ENCODE measurements at regions not wholly inside any gene's neighbourhood (a gene's known extent, or its start where the extent isn't known, plus 50 kb on each side); places are given as distances from the start of the nearest gene placed in this dataset.

DNA sequence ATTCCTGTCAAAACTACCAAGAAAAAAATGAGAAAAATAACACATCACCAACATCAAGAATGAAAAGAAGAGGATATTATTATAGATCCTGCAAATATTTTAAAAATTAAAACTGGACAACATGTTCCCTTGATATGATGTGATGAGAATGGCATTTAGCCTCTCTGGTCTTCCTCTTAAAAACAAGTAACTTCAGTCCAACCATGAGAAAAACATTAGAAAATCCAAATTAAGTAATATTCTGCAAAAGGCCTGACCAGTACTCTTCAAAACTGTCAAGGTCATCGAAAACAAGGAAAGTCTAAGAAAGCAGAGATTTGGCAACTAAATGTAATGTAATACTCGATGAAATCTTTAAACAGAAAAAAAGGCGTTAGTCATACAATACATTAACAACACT lies 167.1 kb upstream of the SNX2 start:
- TF ChIP-seq POLR2AphosphoS5 (IDR thresholded peaks at IDR 0.05) (no peak), EZH2 (IDR thresholded peaks at IDR 0.05; ENCODE audit: borderline replicate concordance, insufficient read depth, low read length, poor library complexity, severe bottlenecking) (no peak), SMC3 (conservative IDR thresholded peaks at IDR 0.05; ENCODE audit: poor library complexity) (no peak), TAF1 (IDR thresholded peaks at IDR 0.05; ENCODE audit: low read depth) (no peak)
- Histone ChIP-seq H2AFZ (ENCODE audit: low read depth, low read length) (no peak overlapping the region), H3K36me3 (ENCODE audit: insufficient read depth, low read length) (no peaks in the 10 kb centered on the region), H4K20me1 (ENCODE audit: insufficient read depth) (no peaks in the 10 kb centered on the region), H3K9ac (ENCODE audit: low read length) (no peak overlapping the region), H3F3A (ENCODE audit: insufficient read depth, low read length, poor library complexity, severe bottlenecking) (no peaks in the 10 kb centered on the region), H3K9me3 (ENCODE audit: low read length) (no peaks in the 10 kb centered on the region), H3K27ac (ENCODE audit: low read length) (no peak overlapping the region), H3K4me3 (ENCODE audit: low read length) (no peak overlapping the region), H3K4me2 (ENCODE audit: low read length) (no peak overlapping the region), H3K9me2 (ENCODE audit: insufficient read depth, low read length) (no peaks in the 10 kb centered on the region), H3K27me3 (ENCODE audit: insufficient read depth, low read depth, low read length) (no peaks in the 10 kb centered on the region), H3K79me2 (replicated peaks; ENCODE audit: insufficient read depth, low read length) (no peaks in the 10 kb centered on the region)

DNA sequence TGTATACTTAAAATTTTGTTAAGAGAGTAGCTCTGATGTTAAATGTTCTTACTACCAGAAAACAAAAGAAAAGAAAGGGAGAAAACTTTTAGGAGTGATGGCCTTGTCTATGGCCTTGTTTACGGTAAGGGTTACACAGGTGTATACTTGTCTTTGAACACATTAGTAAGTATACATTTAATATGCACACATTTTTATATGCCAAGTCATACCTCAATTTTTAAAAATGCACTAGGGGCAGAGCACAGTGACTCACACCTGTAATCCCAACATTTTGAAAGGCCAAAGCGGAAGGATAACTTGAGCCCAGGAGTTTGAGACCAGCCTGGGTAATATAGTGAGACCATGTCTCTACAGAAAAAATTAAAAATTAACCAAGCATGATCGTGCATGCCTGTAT lies 166.7 kb upstream of the SNX2 start:
- H3K79me2 ChIP-seq (replicated peaks; ENCODE audit: insufficient read depth, low read length), result no peaks in the 10 kb centered on the region
- no peak overlapping the region for H2AFZ ChIP-seq (ENCODE audit: low read depth, low read length)
- no peaks in the 10 kb centered on the region for H3K27me3 ChIP-seq (ENCODE audit: insufficient read depth, low read depth, low read length)
- H3K9me3 ChIP-seq (ENCODE audit: low read length), result no peaks in the 10 kb centered on the region
- no peaks in the 10 kb centered on the region for H4K20me1 ChIP-seq (ENCODE audit: insufficient read depth)
- H3F3A ChIP-seq (ENCODE audit: insufficient read depth, low read length, poor library complexity, severe bottlenecking), result no peaks in the 10 kb centered on the region
- H3K36me3 ChIP-seq (ENCODE audit: insufficient read depth, low read length), result no peaks in the 10 kb centered on the region
- no peak overlapping the region for H3K4me3 ChIP-seq (ENCODE audit: low read length)
- TF ChIP-seq EZH2 (IDR thresholded peaks at IDR 0.05; ENCODE audit: borderline replicate concordance, insufficient read depth, low read length, poor library complexity, severe bottlenecking) (no peak), EP300 (conservative IDR thresholded peaks at IDR 0.05; ENCODE audit: poor library complexity, severe bottlenecking) (no peak), POLR2AphosphoS5 (IDR thresholded peaks at IDR 0.05) (no peak), RAD21 (conservative IDR thresholded peaks at IDR 0.05) (no peak), SMC3 (conservative IDR thresholded peaks at IDR 0.05; ENCODE audit: poor library complexity) (no peak), TAF1 (IDR thresholded peaks at IDR 0.05; ENCODE audit: low read depth) (no peak)
- H3K4me2 ChIP-seq (ENCODE audit: low read length), result no peak overlapping the region
- H3K9ac ChIP-seq (ENCODE audit: low read length), result no peak overlapping the region
- no peaks in the 10 kb centered on the region for H3K9me2 ChIP-seq (ENCODE audit: insufficient read depth, low read length)
- no peak overlapping the region for H3K27ac ChIP-seq (ENCODE audit: low read length)

DNA sequence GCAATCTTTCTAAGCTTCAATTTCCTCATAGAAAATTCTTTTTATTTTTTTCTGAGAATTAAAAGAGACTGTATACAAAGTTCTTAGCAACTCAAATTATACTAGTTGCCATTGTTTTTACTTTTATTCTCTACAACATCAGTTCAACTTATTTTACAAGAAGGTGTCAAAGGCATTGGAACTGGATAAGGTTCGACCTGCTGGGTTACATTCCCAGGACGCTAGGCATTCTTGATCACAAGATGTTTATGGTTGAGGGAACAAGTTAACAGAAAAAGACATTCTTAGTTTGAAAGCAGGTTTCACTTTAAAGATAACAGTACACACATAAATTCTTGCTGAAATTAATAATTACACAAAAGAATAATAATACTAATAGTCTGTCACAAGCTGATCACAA lies 163.5 kb upstream of the SNX2 start:
- no peaks in the 10 kb centered on the region for H3K36me3 ChIP-seq (ENCODE audit: insufficient read depth, low read length)
- H3F3A ChIP-seq (ENCODE audit: insufficient read depth, low read length, poor library complexity, severe bottlenecking), result no peaks in the 10 kb centered on the region
- no peak overlapping the region for H3K9ac ChIP-seq (ENCODE audit: low read length)
- no peak overlapping the region for H3K27ac ChIP-seq (ENCODE audit: low read length)
- no peak overlapping the region for H3K4me2 ChIP-seq (ENCODE audit: low read length)
- H3K4me3 ChIP-seq (ENCODE audit: low read length), result no peak overlapping the region
- no peaks in the 10 kb centered on the region for H3K9me3 ChIP-seq (ENCODE audit: low read length)
- H2AFZ ChIP-seq (ENCODE audit: low read depth, low read length), result no peak overlapping the region
- H4K20me1 ChIP-seq (ENCODE audit: insufficient read depth), result no peaks in the 10 kb centered on the region
- no peaks in the 10 kb centered on the region for H3K79me2 ChIP-seq (replicated peaks; ENCODE audit: insufficient read depth, low read length)
- H3K27me3 ChIP-seq (ENCODE audit: insufficient read depth, low read depth, low read length), result no peaks in the 10 kb centered on the region
- no peak for TF ChIP-seq EP300 (conservative IDR thresholded peaks at IDR 0.05; ENCODE audit: poor library complexity, severe bottlenecking)
- no peak for TF ChIP-seq EZH2 (IDR thresholded peaks at IDR 0.05; ENCODE audit: borderline replicate concordance, insufficient read depth, low read length, poor library complexity, severe bottlenecking)
- no peak for TF ChIP-seq TAF1 (IDR thresholded peaks at IDR 0.05; ENCODE audit: low read depth)
- TF ChIP-seq MXI1 (conservative IDR thresholded peaks at IDR 0.05; ENCODE audit: poor library complexity, severe bottlenecking), result no peak
- TF ChIP-seq SMC3 (conservative IDR thresholded peaks at IDR 0.05; ENCODE audit: poor library complexity), result no peak
- no peak for TF ChIP-seq RAD21 (conservative IDR thresholded peaks at IDR 0.05)
- TF ChIP-seq POLR2AphosphoS5 (IDR thresholded peaks at IDR 0.05), result no peak
- TF ChIP-seq, protein P1, sequence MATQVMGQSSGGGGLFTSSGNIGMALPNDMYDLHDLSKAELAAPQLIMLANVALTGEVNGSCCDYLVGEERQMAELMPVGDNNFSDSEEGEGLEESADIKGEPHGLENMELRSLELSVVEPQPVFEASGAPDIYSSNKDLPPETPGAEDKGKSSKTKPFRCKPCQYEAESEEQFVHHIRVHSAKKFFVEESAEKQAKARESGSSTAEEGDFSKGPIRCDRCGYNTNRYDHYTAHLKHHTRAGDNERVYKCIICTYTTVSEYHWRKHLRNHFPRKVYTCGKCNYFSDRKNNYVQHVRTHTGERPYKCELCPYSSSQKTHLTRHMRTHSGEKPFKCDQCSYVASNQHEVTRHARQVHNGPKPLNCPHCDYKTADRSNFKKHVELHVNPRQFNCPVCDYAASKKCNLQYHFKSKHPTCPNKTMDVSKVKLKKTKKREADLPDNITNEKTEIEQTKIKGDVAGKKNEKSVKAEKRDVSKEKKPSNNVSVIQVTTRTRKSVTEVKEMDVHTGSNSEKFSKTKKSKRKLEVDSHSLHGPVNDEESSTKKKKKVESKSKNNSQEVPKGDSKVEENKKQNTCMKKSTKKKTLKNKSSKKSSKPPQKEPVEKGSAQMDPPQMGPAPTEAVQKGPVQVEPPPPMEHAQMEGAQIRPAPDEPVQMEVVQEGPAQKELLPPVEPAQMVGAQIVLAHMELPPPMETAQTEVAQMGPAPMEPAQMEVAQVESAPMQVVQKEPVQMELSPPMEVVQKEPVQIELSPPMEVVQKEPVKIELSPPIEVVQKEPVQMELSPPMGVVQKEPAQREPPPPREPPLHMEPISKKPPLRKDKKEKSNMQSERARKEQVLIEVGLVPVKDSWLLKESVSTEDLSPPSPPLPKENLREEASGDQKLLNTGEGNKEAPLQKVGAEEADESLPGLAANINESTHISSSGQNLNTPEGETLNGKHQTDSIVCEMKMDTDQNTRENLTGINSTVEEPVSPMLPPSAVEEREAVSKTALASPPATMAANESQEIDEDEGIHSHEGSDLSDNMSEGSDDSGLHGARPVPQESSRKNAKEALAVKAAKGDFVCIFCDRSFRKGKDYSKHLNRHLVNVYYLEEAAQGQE (IDR thresholded peaks at IDR 0.05; ENCODE audit: borderline replicate concordance), result no peak
- TF ChIP-seq, protein P2, sequence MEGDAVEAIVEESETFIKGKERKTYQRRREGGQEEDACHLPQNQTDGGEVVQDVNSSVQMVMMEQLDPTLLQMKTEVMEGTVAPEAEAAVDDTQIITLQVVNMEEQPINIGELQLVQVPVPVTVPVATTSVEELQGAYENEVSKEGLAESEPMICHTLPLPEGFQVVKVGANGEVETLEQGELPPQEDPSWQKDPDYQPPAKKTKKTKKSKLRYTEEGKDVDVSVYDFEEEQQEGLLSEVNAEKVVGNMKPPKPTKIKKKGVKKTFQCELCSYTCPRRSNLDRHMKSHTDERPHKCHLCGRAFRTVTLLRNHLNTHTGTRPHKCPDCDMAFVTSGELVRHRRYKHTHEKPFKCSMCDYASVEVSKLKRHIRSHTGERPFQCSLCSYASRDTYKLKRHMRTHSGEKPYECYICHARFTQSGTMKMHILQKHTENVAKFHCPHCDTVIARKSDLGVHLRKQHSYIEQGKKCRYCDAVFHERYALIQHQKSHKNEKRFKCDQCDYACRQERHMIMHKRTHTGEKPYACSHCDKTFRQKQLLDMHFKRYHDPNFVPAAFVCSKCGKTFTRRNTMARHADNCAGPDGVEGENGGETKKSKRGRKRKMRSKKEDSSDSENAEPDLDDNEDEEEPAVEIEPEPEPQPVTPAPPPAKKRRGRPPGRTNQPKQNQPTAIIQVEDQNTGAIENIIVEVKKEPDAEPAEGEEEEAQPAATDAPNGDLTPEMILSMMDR (IDR thresholded peaks at IDR 0.05; ENCODE audit: poor library complexity, severe bottlenecking), result no peak
- no peaks in the 10 kb centered on the region for H3K9me2 ChIP-seq (ENCODE audit: insufficient read depth, low read length)

Data from neural cell (in vitro differentiated cells).